HG02763 (cell line): ENCODE measurements at regions not wholly inside any gene's neighbourhood (a gene's known extent, or its start where the extent isn't known, plus 50 kb on each side); places are given as distances from the start of the nearest gene placed in this dataset.
A peak's percentile ranks its signal among the peaks of the same experiment; 100 is the strongest.
"Not testable (repeated sequence)": the region's sequence is repeated elsewhere in the genome, so short reads cannot be mapped to it uniquely, and the experiment has no call there.

ENCODE experiments used
- ATAC-seq: cut with Tn5 transposase; IDR thresholded peaks from one replicate; pipeline ENCODE4 v1.9.1; 2021; ENCODE audit warnings: mild to moderate bottlenecking, moderate library complexity; ENCODE audit not compliant: unreplicated experiment

- no peak for ATAC-seq
Observed at GRCh38 chr14:89699071-89699470, 255.5 kb downstream of the EFCAB11 start.

GRCh38 chr14:89697281-89698060 lies 257.1 kb downstream of the EFCAB11 start:
- no peak for ATAC-seq

DNA sequence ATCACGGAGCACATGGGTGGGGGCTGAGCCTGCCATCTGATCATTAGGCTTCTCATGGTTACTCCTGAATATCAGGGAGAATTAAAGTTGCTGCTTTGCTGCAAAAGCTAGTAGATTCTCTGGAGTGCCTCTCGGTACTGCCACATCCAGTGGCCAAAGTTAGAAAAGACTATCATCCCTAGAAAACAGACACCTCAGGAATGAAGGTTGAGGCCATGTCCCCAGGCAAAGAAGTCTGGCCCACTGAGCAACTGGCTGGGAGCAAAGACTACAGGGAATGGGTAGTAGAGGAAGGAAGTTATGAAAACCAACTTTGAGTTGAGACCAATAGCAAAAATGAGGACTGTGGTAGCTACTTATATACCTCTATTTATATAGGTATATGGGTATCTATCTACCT lies 258.7 kb downstream of the EFCAB11 start:
- ATAC-seq, result no peak

DNA sequence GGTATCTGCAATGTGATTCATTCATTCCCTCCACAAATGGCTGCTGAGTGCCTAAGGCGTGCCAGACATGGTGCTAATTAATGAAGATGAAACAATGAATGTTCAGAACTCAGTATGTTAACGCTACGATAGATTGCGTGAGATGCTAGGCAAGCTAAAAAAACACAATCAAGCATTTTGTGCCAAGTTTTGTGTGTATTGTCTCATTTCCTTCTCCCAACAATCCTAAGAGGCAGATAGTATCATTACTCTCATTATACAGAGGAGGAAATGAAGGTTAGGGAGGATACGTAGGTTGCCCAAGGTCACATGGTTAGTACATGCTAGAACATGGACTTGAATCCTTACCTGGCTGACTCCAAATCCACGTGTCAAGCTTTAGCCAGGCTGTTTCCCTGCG lies 264.4 kb downstream of the EFCAB11 start:
- ATAC-seq, result no peak

DNA sequence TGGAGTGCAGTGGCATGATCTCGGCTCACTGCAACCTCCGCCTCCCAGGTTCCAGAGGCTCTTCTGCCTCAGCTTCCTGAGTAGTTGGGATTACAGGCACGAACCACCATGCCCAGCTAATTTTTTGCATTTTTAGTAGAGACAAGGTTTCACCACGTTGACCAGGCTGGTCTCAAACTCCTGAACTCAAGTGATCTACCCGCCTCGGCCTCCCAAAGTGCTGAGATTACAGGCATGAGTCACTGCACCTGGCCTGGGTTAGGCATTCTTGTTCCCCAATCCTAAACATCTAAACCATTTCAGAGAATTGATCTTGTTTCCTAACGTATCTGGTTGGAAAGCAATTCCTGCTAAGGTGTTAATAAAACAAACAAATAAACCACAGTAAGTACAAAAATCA lies 264.8 kb downstream of the EFCAB11 start:
- not testable (repeated sequence) for ATAC-seq

- no peak for ATAC-seq
Observed at GRCh38 chr14:89688507-89689211, 265.9 kb downstream of the EFCAB11 start.

DNA sequence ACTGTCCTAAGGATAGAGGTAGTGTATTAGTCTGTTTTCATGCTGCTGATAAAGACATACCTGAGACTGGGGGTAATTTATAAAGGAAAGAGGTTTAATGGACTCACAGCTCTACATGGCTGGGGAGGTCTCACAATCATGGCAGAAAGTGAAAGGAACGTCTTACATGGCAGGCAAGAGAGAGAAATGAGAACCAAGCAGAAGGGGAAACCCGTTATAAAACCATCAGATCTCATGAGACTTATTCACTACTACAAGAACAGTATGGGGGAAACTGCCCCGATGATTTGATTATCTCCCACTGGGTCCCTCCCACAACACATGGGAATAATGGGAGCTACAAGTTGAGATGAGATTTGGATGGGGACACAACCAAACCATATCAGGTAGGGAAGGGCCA lies 267.4 kb downstream of the EFCAB11 start:
- not testable (repeated sequence) for ATAC-seq

DNA sequence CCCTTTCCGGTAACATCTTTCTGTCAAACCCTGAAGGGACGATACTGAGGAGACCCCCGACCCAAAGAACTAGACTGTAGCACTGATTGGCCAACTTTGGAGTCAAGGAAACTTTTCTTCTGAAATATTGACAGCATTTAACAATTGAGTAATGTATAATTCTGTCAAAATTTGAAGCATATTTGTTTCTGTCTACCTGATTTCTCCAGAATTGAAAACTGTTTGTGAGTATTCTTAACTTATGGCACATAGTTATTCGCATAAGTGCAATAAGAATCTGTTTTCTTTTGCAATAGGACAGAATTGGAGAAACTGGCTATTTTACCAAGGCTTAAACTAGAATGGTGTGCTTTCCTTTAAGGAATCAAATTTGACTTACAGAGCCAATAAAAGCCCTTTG lies 267.1 kb upstream of the FOXN3 start:
- no peak for ATAC-seq

GRCh38 chr14:89681086-89682018 lies 264.3 kb upstream of the FOXN3 start:
- ATAC-seq, result peak; percentile 82

DNA sequence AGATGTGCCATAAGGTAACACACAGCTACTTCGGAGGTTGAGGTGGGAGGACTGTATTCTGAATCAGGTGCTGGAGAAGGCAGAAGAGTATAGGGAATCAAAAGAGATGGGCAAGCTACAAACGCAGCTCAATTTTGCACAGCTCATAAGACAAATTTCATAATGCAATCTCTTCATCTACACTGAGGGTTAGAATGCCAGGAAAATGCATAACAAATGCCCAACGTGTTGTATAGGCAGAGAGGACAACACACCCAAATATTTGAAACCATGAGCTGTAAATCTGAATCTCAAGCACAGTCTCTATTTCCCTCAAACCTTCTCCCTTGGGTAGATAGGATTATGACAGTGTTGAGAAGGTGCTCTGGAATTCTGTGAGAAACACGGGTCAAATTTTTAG lies 263.1 kb upstream of the FOXN3 start:
- no peak for ATAC-seq

GRCh38 chr14:89678768-89679167 lies 261.7 kb upstream of the FOXN3 start:
- no peak for ATAC-seq

DNA sequence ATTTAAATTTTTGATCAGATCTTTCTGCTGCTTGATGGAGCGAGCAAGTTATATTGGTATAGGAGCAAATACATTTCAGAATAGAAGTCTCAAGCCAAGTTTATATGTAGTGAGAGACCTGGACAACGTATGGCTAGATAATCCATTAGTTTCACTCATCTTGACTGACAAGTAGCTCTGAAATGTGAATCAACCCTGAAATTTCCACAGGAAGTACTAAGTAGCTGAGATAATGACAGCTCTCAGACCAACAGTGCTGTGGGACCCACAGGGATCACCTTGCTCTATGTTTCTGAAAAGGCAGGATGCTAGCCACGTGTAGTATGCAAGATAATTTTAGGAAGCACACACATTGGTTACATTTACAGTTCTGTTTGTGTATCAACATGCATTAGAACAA lies 258.6 kb upstream of the FOXN3 start:
- no peak for ATAC-seq

- no peak for ATAC-seq
Observed at GRCh38 chr14:89674936-89675335, 257.9 kb upstream of the FOXN3 start.

DNA sequence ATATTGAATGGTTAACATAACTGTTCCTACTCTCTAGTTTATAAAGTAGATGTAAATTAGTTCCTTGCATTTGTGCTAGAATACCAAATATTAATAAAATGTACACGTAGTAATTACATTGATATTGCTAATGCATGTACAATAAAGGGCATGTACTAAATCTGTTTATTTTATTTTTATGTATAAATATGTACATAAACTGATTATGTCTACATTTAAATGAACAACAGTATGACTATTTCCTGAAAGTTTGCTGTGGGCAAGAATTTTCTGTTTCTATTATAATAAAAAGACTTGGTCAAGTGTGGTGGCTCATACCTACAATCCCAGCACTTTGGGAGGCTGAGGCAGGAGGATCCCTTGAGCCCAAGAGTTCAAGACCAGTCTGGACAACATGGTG lies 257.2 kb upstream of the FOXN3 start:
- no peak for ATAC-seq

- no peak for ATAC-seq
Observed at GRCh38 chr14:89673512-89674225, 256.6 kb upstream of the FOXN3 start.

DNA sequence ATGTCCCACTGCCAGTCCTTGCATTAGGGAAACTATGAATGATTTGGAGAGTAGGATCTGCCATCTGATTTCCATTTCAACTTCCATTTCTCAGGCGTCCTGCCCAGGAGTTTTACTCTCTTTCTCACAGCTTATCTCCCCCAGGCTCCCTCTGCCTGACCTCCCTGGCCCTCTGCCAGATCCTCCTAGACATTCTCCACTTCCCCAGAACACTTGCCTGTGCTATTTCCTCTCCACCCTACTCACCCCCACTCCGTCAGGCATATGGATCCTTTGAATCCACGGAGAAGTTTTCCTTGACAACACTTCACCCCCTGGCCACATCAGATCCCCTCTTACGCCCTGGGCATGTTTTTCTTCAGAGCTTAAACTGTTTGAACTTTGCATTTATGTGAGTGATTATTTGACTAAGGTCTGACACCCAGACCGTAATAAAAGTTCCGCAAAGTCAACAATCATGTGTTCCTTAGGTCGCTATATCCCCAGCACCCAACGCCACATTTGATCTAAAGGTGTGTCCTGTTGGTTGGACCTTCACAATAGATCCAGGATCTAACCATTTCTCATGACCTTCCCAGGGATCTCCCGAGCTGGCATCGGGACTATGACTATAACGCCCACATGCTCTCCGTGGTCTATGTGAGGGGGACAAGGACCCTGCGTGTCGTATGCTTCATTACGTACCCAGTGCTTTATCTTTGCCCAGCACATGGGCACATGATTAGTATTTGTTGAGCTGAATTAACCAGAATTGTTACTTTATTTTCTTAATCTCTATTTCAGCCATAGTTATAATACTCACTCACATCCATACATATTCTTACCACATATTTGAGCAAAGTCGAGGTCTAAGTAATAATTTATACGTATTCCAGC lies 255.8 kb upstream of the FOXN3 start:
- no peak for ATAC-seq

DNA sequence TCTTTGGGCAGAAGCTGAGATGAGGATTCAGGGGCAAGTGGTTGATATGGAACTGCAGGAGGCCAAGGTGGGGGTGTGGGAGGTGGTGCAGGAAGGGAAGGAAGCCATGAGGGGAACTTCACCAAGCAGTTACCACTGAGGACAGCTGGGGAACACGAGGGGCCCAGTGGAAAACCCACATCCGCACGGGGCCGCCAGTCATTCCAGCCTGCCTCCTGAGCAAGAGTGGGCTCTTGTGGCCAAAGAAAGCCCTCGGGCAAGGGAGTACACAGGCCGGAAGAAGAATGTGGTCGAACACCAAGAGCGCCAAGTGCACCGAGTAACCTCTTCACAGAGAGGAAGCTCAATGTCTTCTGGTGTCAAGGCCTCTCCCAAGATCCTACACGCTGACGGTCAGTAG lies 252.2 kb upstream of the FOXN3 start:
- no peak for ATAC-seq

- no peak for ATAC-seq
Observed at GRCh38 chr14:89667983-89668382, 250.9 kb upstream of the FOXN3 start.

DNA sequence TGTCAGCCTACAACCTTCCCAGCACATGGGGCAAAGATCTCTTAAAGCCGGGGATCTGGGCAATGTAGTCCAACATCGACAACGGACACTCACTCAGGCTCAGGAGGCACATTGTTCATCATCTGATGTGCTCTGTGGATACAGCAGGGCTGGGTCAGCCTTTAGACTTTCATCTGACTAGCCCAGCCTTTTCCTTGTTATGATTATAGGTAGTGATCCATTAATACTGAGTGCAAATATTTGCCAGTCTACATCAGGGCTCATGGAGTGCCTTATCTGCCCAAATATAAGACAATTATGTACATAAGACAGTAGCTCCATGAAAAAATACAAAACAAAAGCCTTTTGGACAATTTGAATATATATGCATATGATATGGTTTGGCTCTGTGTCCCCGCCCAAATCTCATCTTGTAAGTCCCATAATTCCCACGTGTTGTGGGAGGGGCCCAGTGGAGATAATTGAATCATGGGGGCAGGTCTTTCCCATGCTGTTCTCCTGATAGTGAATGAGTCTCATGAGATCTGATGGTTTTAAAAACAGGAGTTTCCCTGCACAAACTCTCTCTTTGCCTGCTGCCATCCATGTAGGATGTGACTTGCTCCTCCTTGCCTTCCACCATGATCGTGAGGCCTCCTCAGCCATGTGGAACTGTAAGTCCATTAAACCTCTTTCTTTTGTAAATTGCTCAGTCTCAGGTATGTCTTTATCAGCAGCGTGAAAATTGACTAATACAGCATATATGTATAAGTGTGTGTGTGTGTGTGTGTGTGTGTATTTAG lies 248.5 kb upstream of the FOXN3 start:
- not testable (repeated sequence) for ATAC-seq
